HepG2 (cell line): ENCODE measurements at regions not wholly inside any gene's neighbourhood (a gene's known extent, or its start where the extent isn't known, plus 50 kb on each side); places are given as distances from the start of the nearest gene placed in this dataset.

Source experiments
- ATAC-seq: fragments of 200-7000 bp; cut with Tn5 transposase; 3 replicates; pipeline ENCODE4 v1.9.1; 2020; ENCODE audit warnings: mild to moderate bottlenecking, moderate library complexity
- BruUV-seq: library from RNA; stranded (reverse); fragments of 400-500 nt; replicated peaks from 2 replicates; lab custom pipeline; 2021; lab: Mats Ljungman, UMichigan
- CTCF ChIA-PET: fragments of 300-600 bp; formaldehyde crosslinking; extraction: SDS; loops from one replicate; lab custom pipeline; 2021; ENCODE audit warnings: low total read pairs, inconsistent platforms, low intra/inter-chr PET ratio; lab: Yijun Ruan, JAX
- POLR2A ChIA-PET: fragments of 350-600 bp; sonication (Branson Sonifier 250); formaldehyde crosslinking; loops from one replicate; lab custom pipeline; 2020; ENCODE audit warnings: antibody characterized with exemption, inconsistent platforms; lab: Yijun Ruan, JAX
- DNase-seq: peaks from one replicate; pipeline ENCODE4 v3.0.0-alpha.2; 2015; ENCODE audit warnings: low spot score
- FAIRE-seq: peaks from 3 replicates; lab custom pipeline; 2011; peaks lifted over from hg19 to GRCh38; lab: Jason Lieb, UNC
- H2AFZ ChIP-seq: one replicate; pipeline ENCODE4 v1.6.1; 2011; ENCODE audit warnings: low read length, inconsistent platforms
- H3K27ac ChIP-seq: fragments of 300-600 bp; 3 replicates; pipeline ENCODE4 v1.8.0; 2011; ENCODE audit warnings: mixed run types, mild to moderate bottlenecking, mixed read lengths, low read length, inconsistent platforms; ENCODE audit not compliant: insufficient read depth; ENCODE audit errors: extremely low read length
- H3K27me3 ChIP-seq, 2 experiments: fragments of 200-600 bp in 1 of 2; 2 replicates in 1 of 2; 3 replicates in 1 of 2; pipeline versions ENCODE4 v1.6.0 to v1.8.0; 2011; ENCODE audit warnings: low read length in 2 of 2, mild to moderate bottlenecking in 2 of 2, moderate library complexity in 2 of 2, inconsistent platforms in 1 of 2; ENCODE audit not compliant: insufficient read depth in 2 of 2, control insufficient read depth in 1 of 2
- H3K36me3 ChIP-seq, 2 experiments: fragments of 200-600 bp in 1 of 2; replicated peaks in 1 of 2; 2 replicates in 1 of 2; 3 replicates in 1 of 2; pipeline versions ENCODE4 v1.5.1 to v1.8.0; 2011; ENCODE audit warnings: low read length in 2 of 2, inconsistent platforms in 1 of 2; ENCODE audit not compliant: insufficient read depth in 2 of 2, control insufficient read depth in 1 of 2
- H3K4me1 ChIP-seq: 2 replicates; pipeline ENCODE4 v1.5.1; 2012; ENCODE audit warnings: low read length, inconsistent platforms; ENCODE audit not compliant: insufficient read depth
- H3K4me2 ChIP-seq: 2 replicates; pipeline ENCODE4 v1.6.0; 2011; ENCODE audit warnings: low read depth, low read length, inconsistent platforms
- H3K4me3 ChIP-seq, 3 experiments: fragments of 200-600 bp in 1 of 3; sonication (generic), shearing (Covaris generic) in 1 of 3; replicated peaks in 1 of 3; 2 replicates each; pipeline ENCODE4 v1.5.1; 2011 to 2016; ENCODE audit warnings: low read length in 3 of 3, inconsistent platforms in 2 of 3, low read depth in 2 of 3, mild to moderate bottlenecking in 2 of 3, control low read depth in 1 of 3, mixed read lengths in 1 of 3; ENCODE audit not compliant: insufficient read depth in 1 of 3
- H3K79me2 ChIP-seq: one replicate; pipeline ENCODE4 v1.6.1; 2011; ENCODE audit warnings: low read length, inconsistent platforms; ENCODE audit not compliant: insufficient read depth
- H3K9ac ChIP-seq: 2 replicates; pipeline ENCODE4 v1.6.0; 2011; ENCODE audit warnings: mild to moderate bottlenecking, low read depth, low read length, inconsistent platforms; ENCODE audit not compliant: insufficient read depth
- H3K9me3 ChIP-seq: 2 replicates; pipeline ENCODE4 v1.5.1; 2012; ENCODE audit warnings: mild to moderate bottlenecking, low read length
- H4K20me1 ChIP-seq: 2 replicates; pipeline ENCODE4 v1.6.0; 2011; ENCODE audit warnings: inconsistent platforms, mild to moderate bottlenecking, low read length, moderate library complexity; ENCODE audit not compliant: insufficient read depth
- BHLHE40 ChIP-seq: IDR thresholded peaks from 2 replicates; pipeline ENCODE4 v1.6.1; 2011; ENCODE audit warnings: low read length, improper control_type of control experiment
- EHMT2 ChIP-seq: fragments of 200-600 bp; sonication (generic); IDR thresholded peaks from 2 replicates; pipeline ENCODE4 v1.7.0; 2017; ENCODE audit warnings: antibody characterized with exemption, low read depth, low read length, borderline replicate concordance
- HOXD1 ChIP-seq: sonication (generic); formaldehyde crosslinking; IDR thresholded peaks from 2 replicates; pipeline ENCODE4 v1.5.0; 2020; ENCODE audit warnings: missing genetic modification reagents
- KLF13 ChIP-seq: sonication (generic); formaldehyde crosslinking; IDR thresholded peaks from 2 replicates; pipeline ENCODE4 v1.4.0; 2020; ENCODE audit warnings: mild to moderate bottlenecking, missing genetic modification reagents
- NFIB ChIP-seq: sonication (generic); formaldehyde crosslinking; IDR thresholded peaks from 2 replicates; pipeline ENCODE4 v1.9.0; 2021; ENCODE audit warnings: missing genetic modification reagents, mild to moderate bottlenecking, borderline replicate concordance
- PLRG1 ChIP-seq: fragments of 450-650 bp; conservative IDR thresholded peaks from 2 replicates; pipeline ENCODE4 v1.6.1; 2016
- RBFOX2 ChIP-seq: fragments of 200-400 bp; formaldehyde crosslinking; IDR thresholded peaks from 2 replicates; pipeline ENCODE4 v1.6.1; 2017; ENCODE audit warnings: low read depth, mild to moderate bottlenecking, low read length
- RXRA ChIP-seq: sonication (generic); formaldehyde crosslinking; IDR thresholded peaks from 2 replicates; pipeline ENCODE4 v1.5.1; 2020; ENCODE audit warnings: missing genetic modification reagents
- TP53 ChIP-seq: sonication (generic); formaldehyde crosslinking; conservative IDR thresholded peaks from 2 replicates; pipeline ENCODE4 v1.4.0; 2020; ENCODE audit warnings: missing genetic modification reagents
- ZNF34 ChIP-seq: sonication (generic); formaldehyde crosslinking; IDR thresholded peaks from 2 replicates; pipeline ENCODE4 v1.4.0; 2020; ENCODE audit warnings: mild to moderate bottlenecking, missing genetic modification reagents, borderline replicate concordance
- ZNF496 ChIP-seq: sonication (generic); formaldehyde crosslinking; IDR thresholded peaks from 2 replicates; pipeline ENCODE4 v1.8.1; 2023; ENCODE audit warnings: mild to moderate bottlenecking, moderate library complexity, missing genetic modification reagents; ENCODE audit not compliant: insufficient replicate concordance
- WGBS: methylation state at CpG from one replicate; pipeline ENCODE4 v1.1.6; 2017; ENCODE audit warnings: low lambda C conversion rate; 5-methylcytosine and 5-hydroxymethylcytosine counted together
- in situ Hi-C: cut with HindIII; loops from 2 replicates; pipeline ENCODE4 v1.10.0; 2017; ENCODE audit warnings: low pct_unique_long_range_greater_than_20kb; ENCODE audit not compliant: extremely low pct_ligation_motif_present
- intact Hi-C: fragments of 100-400 bp; cut with micrococcal nuclease; formaldehyde crosslinking; loops from one replicate; pipeline ENCODE4 v1.10.0; 2022; ENCODE audit not compliant: unreplicated experiment
- TF ChIP-seq, protein P1 (sequence below): sonication (generic); formaldehyde crosslinking; conservative IDR thresholded peaks from 2 replicates; pipeline ENCODE4 v1.8.0; 2022; ENCODE audit warnings: low read depth, missing genetic modification reagents
- TF ChIP-seq, protein P2 (sequence below): IDR thresholded peaks from 2 replicates; pipeline ENCODE4 v1.6.1; 2016
- TF ChIP-seq, protein P3 (sequence below): sonication (generic); formaldehyde crosslinking; IDR thresholded peaks from 2 replicates; pipeline ENCODE4 v1.4.0; 2020; ENCODE audit warnings: missing genetic modification reagents, borderline replicate concordance
- TF ChIP-seq, protein P4 (sequence below): sonication (generic); formaldehyde crosslinking; IDR thresholded peaks from 2 replicates; pipeline ENCODE4 v1.8.1; 2023; ENCODE audit warnings: mild to moderate bottlenecking, missing genetic modification reagents
- TF ChIP-seq, protein P5 (sequence below): IDR thresholded peaks from 2 replicates; pipeline ENCODE4 v1.6.1; 2016; ENCODE audit warnings: mild to moderate bottlenecking, missing biosample characterization, missing genetic modification reagents
- TF ChIP-seq, protein P6 (sequence below): sonication (generic); formaldehyde crosslinking; IDR thresholded peaks from 2 replicates; pipeline ENCODE4 v1.4.0; 2020; ENCODE audit warnings: mild to moderate bottlenecking, missing genetic modification reagents

DNA sequence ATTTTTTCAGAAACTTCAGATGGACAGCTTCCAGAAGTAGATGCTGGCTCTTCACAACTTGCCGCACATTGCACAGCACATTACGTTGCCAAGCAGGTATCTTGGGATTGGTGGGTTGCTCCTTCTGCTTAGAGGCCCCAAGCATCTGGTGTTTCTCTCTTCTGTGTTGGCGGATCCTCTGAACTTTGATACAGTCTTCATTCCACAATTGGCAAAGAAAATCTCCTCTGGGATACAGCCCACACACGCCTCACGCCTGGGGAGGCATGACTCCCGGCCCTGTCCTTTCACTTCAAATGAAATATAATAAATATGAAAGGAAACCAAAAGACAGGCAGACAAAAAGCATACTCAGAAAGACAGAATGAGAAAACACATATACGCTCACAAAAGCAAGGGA, 72.3 kb upstream of the PPP2R5A start:
- Histone ChIP-seq H3K4me2 (no peak overlapping the region), H3K4me3 (no peak overlapping the region), H3K4me1 (peaks cover 15% of the 10 kb centered on the region; the same call in 1 of the 2 replicates), H2AFZ (no peak overlapping the region), H3K27ac (no peak overlapping the region), H3K79me2 (no peaks in the 10 kb centered on the region), H3K9me3 (no peaks in the 10 kb centered on the region), H3K9ac (no peak overlapping the region), H3K27me3 (peaks cover 0 to 1% of the 10 kb centered on the region in 2 experiments; a peak in 3 of 5 replicates), H3K36me3 (no peaks in the 10 kb centered on the region), H4K20me1 (no peaks in the 10 kb centered on the region)
- no TSS peak for BruUV-seq
- POLR2A ChIA-PET = no interaction called here
- WGBS = 50% methylated on average over 7 of the region's 7 CpGs
- ATAC-seq (no peak), FAIRE-seq (no peak), DNase-seq (no peak)
- in situ Hi-C loops = no loop called here
- intact Hi-C loops = no loop called here
- CTCF ChIA-PET = no interaction called here
- TF ChIP-seq, protein P1, sequence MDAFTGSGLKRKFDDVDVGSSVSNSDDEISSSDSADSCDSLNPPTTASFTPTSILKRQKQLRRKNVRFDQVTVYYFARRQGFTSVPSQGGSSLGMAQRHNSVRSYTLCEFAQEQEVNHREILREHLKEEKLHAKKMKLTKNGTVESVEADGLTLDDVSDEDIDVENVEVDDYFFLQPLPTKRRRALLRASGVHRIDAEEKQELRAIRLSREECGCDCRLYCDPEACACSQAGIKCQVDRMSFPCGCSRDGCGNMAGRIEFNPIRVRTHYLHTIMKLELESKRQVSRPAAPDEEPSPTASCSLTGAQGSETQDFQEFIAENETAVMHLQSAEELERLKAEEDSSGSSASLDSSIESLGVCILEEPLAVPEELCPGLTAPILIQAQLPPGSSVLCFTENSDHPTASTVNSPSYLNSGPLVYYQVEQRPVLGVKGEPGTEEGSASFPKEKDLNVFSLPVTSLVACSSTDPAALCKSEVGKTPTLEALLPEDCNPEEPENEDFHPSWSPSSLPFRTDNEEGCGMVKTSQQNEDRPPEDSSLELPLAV (CRISPR knock-in tag) = no peak
- TF ChIP-seq, protein P2, sequence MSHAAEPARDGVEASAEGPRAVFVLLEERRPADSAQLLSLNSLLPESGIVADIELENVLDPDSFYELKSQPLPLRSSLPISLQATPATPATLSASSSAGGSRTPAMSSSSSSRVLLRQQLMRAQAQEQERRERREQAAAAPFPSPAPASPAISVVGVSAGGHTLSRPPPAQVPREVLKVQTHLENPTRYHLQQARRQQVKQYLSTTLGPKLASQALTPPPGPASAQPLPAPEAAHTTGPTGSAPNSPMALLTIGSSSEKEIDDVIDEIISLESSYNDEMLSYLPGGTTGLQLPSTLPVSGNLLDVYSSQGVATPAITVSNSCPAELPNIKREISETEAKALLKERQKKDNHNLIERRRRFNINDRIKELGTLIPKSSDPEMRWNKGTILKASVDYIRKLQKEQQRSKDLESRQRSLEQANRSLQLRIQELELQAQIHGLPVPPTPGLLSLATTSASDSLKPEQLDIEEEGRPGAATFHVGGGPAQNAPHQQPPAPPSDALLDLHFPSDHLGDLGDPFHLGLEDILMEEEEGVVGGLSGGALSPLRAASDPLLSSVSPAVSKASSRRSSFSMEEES (CRISPR knock-in tag) = no peak
- TF ChIP-seq KLF13 (CRISPR knock-in tag) (no peak), PLRG1 (no peak), EHMT2 (no peak), ZNF496 (CRISPR knock-in tag) (no peak), HOXD1 (CRISPR knock-in tag) (no peak), RXRA (CRISPR knock-in tag) (no peak), ZNF34 (no peak), NFIB (no peak), TP53 (CRISPR knock-in tag) (no peak), RBFOX2 (no peak), BHLHE40 (no peak)
- TF ChIP-seq, protein P3, sequence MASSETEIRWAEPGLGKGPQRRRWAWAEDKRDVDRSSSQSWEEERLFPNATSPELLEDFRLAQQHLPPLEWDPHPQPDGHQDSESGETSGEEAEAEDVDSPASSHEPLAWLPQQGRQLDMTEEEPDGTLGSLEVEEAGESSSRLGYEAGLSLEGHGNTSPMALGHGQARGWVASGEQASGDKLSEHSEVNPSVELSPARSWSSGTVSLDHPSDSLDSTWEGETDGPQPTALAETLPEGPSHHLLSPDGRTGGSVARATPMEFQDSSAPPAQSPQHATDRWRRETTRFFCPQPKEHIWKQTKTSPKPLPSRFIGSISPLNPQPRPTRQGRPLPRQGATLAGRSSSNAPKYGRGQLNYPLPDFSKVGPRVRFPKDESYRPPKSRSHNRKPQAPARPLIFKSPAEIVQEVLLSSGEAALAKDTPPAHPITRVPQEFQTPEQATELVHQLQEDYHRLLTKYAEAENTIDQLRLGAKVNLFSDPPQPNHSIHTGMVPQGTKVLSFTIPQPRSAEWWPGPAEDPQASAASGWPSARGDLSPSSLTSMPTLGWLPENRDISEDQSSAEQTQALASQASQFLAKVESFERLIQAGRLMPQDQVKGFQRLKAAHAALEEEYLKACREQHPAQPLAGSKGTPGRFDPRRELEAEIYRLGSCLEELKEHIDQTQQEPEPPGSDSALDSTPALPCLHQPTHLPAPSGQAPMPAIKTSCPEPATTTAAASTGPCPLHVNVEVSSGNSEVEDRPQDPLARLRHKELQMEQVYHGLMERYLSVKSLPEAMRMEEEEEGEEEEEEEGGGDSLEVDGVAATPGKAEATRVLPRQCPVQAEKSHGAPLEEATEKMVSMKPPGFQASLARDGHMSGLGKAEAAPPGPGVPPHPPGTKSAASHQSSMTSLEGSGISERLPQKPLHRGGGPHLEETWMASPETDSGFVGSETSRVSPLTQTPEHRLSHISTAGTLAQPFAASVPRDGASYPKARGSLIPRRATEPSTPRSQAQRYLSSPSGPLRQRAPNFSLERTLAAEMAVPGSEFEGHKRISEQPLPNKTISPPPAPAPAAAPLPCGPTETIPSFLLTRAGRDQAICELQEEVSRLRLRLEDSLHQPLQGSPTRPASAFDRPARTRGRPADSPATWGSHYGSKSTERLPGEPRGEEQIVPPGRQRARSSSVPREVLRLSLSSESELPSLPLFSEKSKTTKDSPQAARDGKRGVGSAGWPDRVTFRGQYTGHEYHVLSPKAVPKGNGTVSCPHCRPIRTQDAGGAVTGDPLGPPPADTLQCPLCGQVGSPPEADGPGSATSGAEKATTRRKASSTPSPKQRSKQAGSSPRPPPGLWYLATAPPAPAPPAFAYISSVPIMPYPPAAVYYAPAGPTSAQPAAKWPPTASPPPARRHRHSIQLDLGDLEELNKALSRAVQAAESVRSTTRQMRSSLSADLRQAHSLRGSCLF (CRISPR knock-in tag) = no peak
- TF ChIP-seq, protein P4, sequence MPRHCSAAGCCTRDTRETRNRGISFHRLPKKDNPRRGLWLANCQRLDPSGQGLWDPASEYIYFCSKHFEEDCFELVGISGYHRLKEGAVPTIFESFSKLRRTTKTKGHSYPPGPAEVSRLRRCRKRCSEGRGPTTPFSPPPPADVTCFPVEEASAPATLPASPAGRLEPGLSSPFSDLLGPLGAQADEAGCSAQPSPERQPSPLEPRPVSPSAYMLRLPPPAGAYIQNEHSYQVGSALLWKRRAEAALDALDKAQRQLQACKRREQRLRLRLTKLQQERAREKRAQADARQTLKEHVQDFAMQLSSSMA (CRISPR knock-in tag) = no peak
- TF ChIP-seq, protein P5, sequence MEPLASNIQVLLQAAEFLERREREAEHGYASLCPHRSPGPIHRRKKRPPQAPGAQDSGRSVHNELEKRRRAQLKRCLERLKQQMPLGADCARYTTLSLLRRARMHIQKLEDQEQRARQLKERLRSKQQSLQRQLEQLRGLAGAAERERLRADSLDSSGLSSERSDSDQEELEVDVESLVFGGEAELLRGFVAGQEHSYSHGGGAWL (CRISPR knock-in tag) = no peak
- TF ChIP-seq, protein P6, sequence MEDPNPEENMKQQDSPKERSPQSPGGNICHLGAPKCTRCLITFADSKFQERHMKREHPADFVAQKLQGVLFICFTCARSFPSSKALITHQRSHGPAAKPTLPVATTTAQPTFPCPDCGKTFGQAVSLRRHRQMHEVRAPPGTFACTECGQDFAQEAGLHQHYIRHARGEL = no peak
